Neural crest cell (in vitro differentiated cells): ENCODE measurements at regions not wholly inside any gene's neighbourhood (a gene's known extent, or its start where the extent isn't known, plus 50 kb on each side); places are given as distances from the start of the nearest gene placed in this dataset.

Experiments
- DNase-seq: peaks from one replicate; pipeline ENCODE4 v3.0.0; 2021; ENCODE audit warnings: low read depth, mixed read lengths, low spot score
- H3K27ac Mint-ChIP-seq: one replicate; pipeline ENCODE4 v1.8.0; 2021; ENCODE audit warnings: mild to moderate bottlenecking, mixed read lengths; ENCODE audit not compliant: unreplicated experiment
- H3K27me3 Mint-ChIP-seq: 2 replicates; pipeline ENCODE4 v1.8.0; 2021; ENCODE audit warnings: low read depth, mild to moderate bottlenecking, mixed read lengths
- H3K36me3 Mint-ChIP-seq: 2 replicates; pipeline ENCODE4 v1.8.0; 2021; ENCODE audit warnings: low read depth, mild to moderate bottlenecking, mixed read lengths
- H3K4me1 Mint-ChIP-seq: 2 replicates; pipeline ENCODE4 v1.8.0; 2021; ENCODE audit warnings: mixed read lengths
- H3K4me3 Mint-ChIP-seq: one replicate; pipeline ENCODE4 v1.8.0; 2021; ENCODE audit warnings: mild to moderate bottlenecking, mixed read lengths
- H3K9me3 Mint-ChIP-seq: 2 replicates; pipeline ENCODE4 v1.8.0; 2021; ENCODE audit warnings: mixed read lengths
- CTCF ChIP-seq: fragments of 200-600 bp; sonication (generic); conservative IDR thresholded peaks from 2 replicates; pipeline ENCODE4 v1.5.0; 2021; ENCODE audit warnings: antibody characterized with exemption, mild to moderate bottlenecking

GRCh38 chr3:83816653-83817052, 1142.1 kb upstream of the CADM2 start:
- no peaks in the 10 kb centered on the region for H3K36me3 Mint-ChIP-seq
- H3K4me1 Mint-ChIP-seq: no peaks in the 10 kb centered on the region
- no peak overlapping the region for H3K27ac Mint-ChIP-seq
- H3K27me3 Mint-ChIP-seq: no peaks in the 10 kb centered on the region
- peaks cover 6% of the 10 kb centered on the region for H3K9me3 Mint-ChIP-seq
- no peak overlapping the region for H3K4me3 Mint-ChIP-seq
- no peak for DNase-seq
- TF ChIP-seq CTCF: no peak

DNA sequence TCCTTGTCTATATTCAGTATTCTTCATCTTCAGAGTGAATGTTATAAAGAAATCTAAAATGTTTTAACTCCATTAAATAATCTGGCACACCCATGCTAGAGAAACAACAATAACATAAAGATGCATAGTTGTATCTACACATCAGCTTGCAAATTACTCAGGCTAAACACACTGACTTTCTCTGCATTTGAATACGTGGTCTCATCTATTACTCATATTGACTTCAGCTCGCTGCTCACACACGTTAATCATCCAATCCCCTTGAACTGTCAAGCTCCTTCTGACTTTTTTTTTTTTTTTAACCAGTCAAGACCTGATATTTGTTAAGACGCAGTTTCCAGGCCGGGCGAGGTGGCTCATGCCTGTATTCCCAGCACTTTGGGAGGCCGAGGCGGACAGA, 1137.3 kb upstream of the CADM2 start:
- H3K36me3 Mint-ChIP-seq: no peaks in the 10 kb centered on the region

GRCh38 chr3:83823095-83823494, 1135.7 kb upstream of the CADM2 start:
- no peak for TF ChIP-seq CTCF
- Mint-ChIP-seq H3K9me3 (no peaks in the 10 kb centered on the region), H3K4me1 (no peaks in the 10 kb centered on the region), H3K4me3 (no peak overlapping the region), H3K36me3 (no peaks in the 10 kb centered on the region), H3K27me3 (no peaks in the 10 kb centered on the region), H3K27ac (no peak overlapping the region)
- no peak for DNase-seq

More for the DNA sequence above, 1137.3 kb upstream of the CADM2 start:
- Mint-ChIP-seq H3K27me3 (no peaks in the 10 kb centered on the region), H3K9me3 (no peaks in the 10 kb centered on the region), H3K4me3 (no peak overlapping the region), H3K4me1 (no peaks in the 10 kb centered on the region), H3K27ac (no peak overlapping the region)
- TF ChIP-seq CTCF: no peak
- DNase-seq: no peak

DNA sequence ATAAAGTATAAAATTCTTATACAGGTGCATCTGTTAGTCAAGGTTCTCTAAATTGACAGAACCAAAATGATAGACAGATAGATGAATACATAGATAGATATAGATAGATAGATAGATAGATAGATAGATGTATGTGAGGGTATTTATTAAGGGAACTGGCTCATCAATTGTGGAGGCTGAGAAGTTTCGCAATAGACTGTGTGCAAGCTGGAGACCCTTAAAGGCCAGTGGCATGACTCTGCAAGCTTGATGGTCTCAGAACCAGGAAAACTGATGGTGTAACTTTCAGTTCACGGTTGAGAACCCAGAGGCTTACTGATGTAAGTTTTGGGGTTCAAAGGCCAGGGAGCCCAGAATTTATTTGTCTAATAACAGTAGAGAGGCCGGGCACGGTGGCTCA, 1123.7 kb upstream of the CADM2 start:
- Mint-ChIP-seq H3K36me3 (no peaks in the 10 kb centered on the region), H3K27ac (no peak overlapping the region), H3K9me3 (no peaks in the 10 kb centered on the region), H3K4me3 (no peak overlapping the region), H3K27me3 (no peaks in the 10 kb centered on the region), H3K4me1 (no peaks in the 10 kb centered on the region)
- no peak for TF ChIP-seq CTCF
- no peak for DNase-seq

- Mint-ChIP-seq H3K9me3 (no peaks in the 10 kb centered on the region), H3K36me3 (no peaks in the 10 kb centered on the region), H3K4me1 (no peaks in the 10 kb centered on the region), H3K4me3 (no peak overlapping the region), H3K27ac (no peak overlapping the region), H3K27me3 (no peaks in the 10 kb centered on the region)
- DNase-seq: no peak
- TF ChIP-seq CTCF: no peak
These were observed 1116.3 kb upstream of the CADM2 start for GRCh38 chr3:83842511-83842910.

DNA sequence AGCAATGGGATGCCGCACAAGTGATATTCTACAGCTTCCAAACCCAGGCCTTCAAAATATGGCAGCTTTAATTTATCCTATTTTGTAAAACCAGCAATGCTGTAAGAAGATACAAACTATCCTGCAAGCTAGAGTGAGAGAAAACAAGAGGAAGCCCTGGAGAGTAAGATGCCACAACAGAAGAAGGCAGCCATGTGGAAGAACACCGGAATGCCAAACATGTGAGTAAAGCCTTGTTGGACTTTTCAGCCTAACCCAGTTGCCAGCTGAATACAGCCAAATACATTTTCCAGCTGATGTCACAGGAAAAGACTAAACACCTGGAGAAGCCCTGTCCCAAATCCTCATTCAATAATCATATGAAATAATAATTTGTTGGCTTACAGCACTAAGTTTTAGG, 1115.1 kb upstream of the CADM2 start:
- Mint-ChIP-seq H3K27me3 (no peaks in the 10 kb centered on the region), H3K4me1 (no peaks in the 10 kb centered on the region), H3K4me3 (no peak overlapping the region), H3K36me3 (no peaks in the 10 kb centered on the region), H3K9me3 (no peaks in the 10 kb centered on the region), H3K27ac (no peak overlapping the region)
- no peak for DNase-seq
- TF ChIP-seq CTCF: no peak
